H1 (cell line): ENCODE measurements at regions not wholly inside any gene's neighbourhood (a gene's known extent, or its start where the extent isn't known, plus 50 kb on each side); places are given as distances from the start of the nearest gene placed in this dataset.

Source experiments
- CTCF ChIA-PET: fragments of 300-600 bp; sonication (Branson Sonifier 250); formaldehyde crosslinking; loops from one replicate; lab custom pipeline; 2021; ENCODE audit not compliant: partially characterized antibody; lab: Charles Lee
- POLR2A ChIA-PET: fragments of 300-600 bp; sonication (Branson Sonifier 250); formaldehyde crosslinking; loops from one replicate; lab custom pipeline; 2021; ENCODE audit warnings: inconsistent platforms; ENCODE audit not compliant: partially characterized antibody; lab: Charles Lee
- DNase-seq, 2 experiments: peaks; one replicate each; pipeline versions ENCODE4 v3.0.0 to v3.0.0-alpha.2; 2010 to 2022; ENCODE audit warnings: low spot score in 2 of 2, low read depth in 1 of 2, mixed read lengths in 1 of 2
- FAIRE-seq: peaks from 2 replicates; lab custom pipeline; 2011; peaks lifted over from hg19 to GRCh38; lab: Jason Lieb, UNC
- H2AFZ ChIP-seq: 2 replicates; pipeline ENCODE4 v1.8.1; 2012; ENCODE audit warnings: low read length, inconsistent platforms
- H2AK5ac ChIP-seq: 2 replicates; pipeline ENCODE4 v1.6.1; 2013; ENCODE audit warnings: low read depth, low read length
- H2BK120ac ChIP-seq: replicated peaks from 2 replicates; pipeline ENCODE3; 2013; ENCODE audit warnings: low read depth, low read length, inconsistent platforms
- H2BK12ac ChIP-seq: 2 replicates; pipeline ENCODE4 v1.6.1; 2013; ENCODE audit warnings: low read depth, low read length
- H2BK15ac ChIP-seq: 2 replicates; pipeline ENCODE4 v1.6.1; 2013; ENCODE audit warnings: low read length
- H2BK20ac ChIP-seq: 2 replicates; pipeline ENCODE4 v1.6.1; 2013; ENCODE audit warnings: low read length
- H2BK5ac ChIP-seq: 2 replicates; pipeline ENCODE4 v1.6.1; 2013; ENCODE audit warnings: low read depth, low read length
- H3K14ac ChIP-seq: 2 replicates; pipeline ENCODE4 v1.6.1; 2013; ENCODE audit warnings: inconsistent platforms; ENCODE audit not compliant: insufficient read length
- H3K18ac ChIP-seq: 2 replicates; pipeline ENCODE4 v1.6.1; 2013; ENCODE audit warnings: low read length; ENCODE audit errors: extremely low read depth
- H3K23ac ChIP-seq: 2 replicates; pipeline ENCODE4 v1.6.1; 2013; ENCODE audit warnings: inconsistent platforms; ENCODE audit not compliant: insufficient read length
- H3K23me2 ChIP-seq: 2 replicates; pipeline ENCODE4 v1.6.1; 2013; ENCODE audit warnings: low read depth, low read length
- H3K27ac ChIP-seq: 2 replicates; pipeline ENCODE4 v1.6.1; 2011; ENCODE audit warnings: low read depth, low read length, inconsistent platforms
- H3K27me3 ChIP-seq, 4 experiments: replicated peaks in 1 of 4; 1 replicate in 1 of 4; 2 replicates in 3 of 4; pipeline versions ENCODE4 v1.6.1 to v1.8.1; 2011 to 2013; ENCODE audit warnings: low read length in 3 of 4, mild to moderate bottlenecking in 3 of 4, inconsistent platforms in 2 of 4, mixed read lengths in 2 of 4, moderate library complexity in 1 of 4; ENCODE audit not compliant: control insufficient read depth in 3 of 4, insufficient read depth in 3 of 4; ENCODE audit errors: extremely low read depth in 1 of 4
- H3K36me3 ChIP-seq, 4 experiments: 2 replicates each; pipeline versions ENCODE4 v1.6.1 to v1.8.1; 2011 to 2013; ENCODE audit warnings: mild to moderate bottlenecking in 4 of 4, low read length in 3 of 4, moderate library complexity in 2 of 4, control low read depth in 1 of 4, inconsistent platforms in 1 of 4; ENCODE audit not compliant: insufficient read depth in 4 of 4, control insufficient read depth in 2 of 4
- H3K4ac ChIP-seq: replicated peaks from 2 replicates; pipeline ENCODE3; 2013; ENCODE audit warnings: low read length, low read depth, mixed read lengths, inconsistent platforms; ENCODE audit not compliant: insufficient read length
- H3K4me1 ChIP-seq, 4 experiments: replicated peaks in 1 of 4; 1 replicate in 1 of 4; 2 replicates in 3 of 4; pipeline versions ENCODE4 v1.6.1 to v1.8.1; 2011 to 2013; ENCODE audit warnings: low read length in 3 of 4, inconsistent platforms in 2 of 4, mixed read lengths in 1 of 4; ENCODE audit not compliant: insufficient read depth in 4 of 4, control insufficient read depth in 3 of 4
- H3K4me2 ChIP-seq, 2 experiments: 2 replicates each; pipeline versions ENCODE4 v1.6.1 to v1.8.1; 2011 to 2013; ENCODE audit warnings: low read depth in 2 of 2, low read length in 2 of 2, control low read depth in 1 of 2, inconsistent platforms in 1 of 2, mild to moderate bottlenecking in 1 of 2; ENCODE audit not compliant: insufficient read depth in 1 of 2
- H3K4me3 ChIP-seq, 4 experiments: fragments of 200-600, 300-600 bp in 1 of 4; sonication (generic), shearing (Covaris generic), sonication (Bioruptor Twin) in 1 of 4; 2 replicates each; pipeline versions ENCODE4 v1.5.1 to v1.8.1; 2011 to 2016; ENCODE audit warnings: low read length in 4 of 4, low read depth in 3 of 4, control low read depth in 2 of 4, inconsistent platforms in 2 of 4, mild to moderate bottlenecking in 2 of 4, mixed read lengths in 1 of 4, moderate library complexity in 1 of 4; ENCODE audit not compliant: insufficient read depth in 2 of 4; ENCODE audit errors: extremely low read depth in 1 of 4
- H3K56ac ChIP-seq: replicated peaks from 2 replicates; pipeline ENCODE3; 2013; ENCODE audit warnings: low read depth, mild to moderate bottlenecking, mixed read lengths, low read length, inconsistent platforms; ENCODE audit not compliant: insufficient read length
- H3K79me1 ChIP-seq: 2 replicates; pipeline ENCODE4 v1.6.1; 2013; ENCODE audit warnings: low read depth, low read length, control low read depth
- H3K79me2 ChIP-seq, 2 experiments: 2 replicates each; pipeline versions ENCODE4 v1.6.1 to v1.8.1; 2012 to 2013; ENCODE audit warnings: low read length in 2 of 2, mild to moderate bottlenecking in 2 of 2, inconsistent platforms in 1 of 2; ENCODE audit not compliant: insufficient read depth in 2 of 2, control insufficient read depth in 1 of 2
- H3K9ac ChIP-seq, 4 experiments: replicated peaks in 1 of 4; 1 replicate in 1 of 4; 2 replicates in 3 of 4; pipeline versions ENCODE4 v1.6.1 to v1.8.1; 2011 to 2013; ENCODE audit warnings: low read depth in 3 of 4, low read length in 3 of 4, control low read depth in 2 of 4, mild to moderate bottlenecking in 2 of 4, moderate library complexity in 2 of 4, inconsistent platforms in 1 of 4; ENCODE audit errors: extremely low read depth in 1 of 4
- H3K9me3 ChIP-seq, 2 experiments: 2 replicates each; pipeline versions ENCODE4 v1.6.1 to v1.8.1; 2012 to 2013; ENCODE audit warnings: mild to moderate bottlenecking in 2 of 2, moderate library complexity in 2 of 2, control low read depth in 1 of 2, inconsistent platforms in 1 of 2, low read depth in 1 of 2, low read length in 1 of 2, mixed read lengths in 1 of 2; ENCODE audit not compliant: insufficient read depth in 2 of 2
- H4K20me1 ChIP-seq, 2 experiments: replicated peaks in 1 of 2; 2 replicates each; pipeline versions ENCODE3 to v1.8.1; 2011 to 2013; ENCODE audit warnings: inconsistent platforms in 2 of 2, low read length in 2 of 2, mild to moderate bottlenecking in 1 of 2; ENCODE audit not compliant: insufficient read depth in 2 of 2, control insufficient read depth in 1 of 2
- H4K5ac ChIP-seq: 2 replicates; pipeline ENCODE4 v1.6.1; 2013; ENCODE audit warnings: low read length, low read depth, mixed read lengths, inconsistent platforms; ENCODE audit not compliant: insufficient read length
- H4K8ac ChIP-seq: 2 replicates; pipeline ENCODE4 v1.8.0; 2013; ENCODE audit warnings: mild to moderate bottlenecking, moderate library complexity, low read length, inconsistent platforms; ENCODE audit not compliant: insufficient read depth; ENCODE audit errors: extremely low read depth
- H4K91ac ChIP-seq: replicated peaks from 2 replicates; pipeline ENCODE3; 2013; ENCODE audit warnings: low read length, mixed read lengths, inconsistent platforms; ENCODE audit not compliant: insufficient read length
- ASH2L ChIP-seq: fragments of 200-600, 300-600 bp; sonication (generic); IDR thresholded peaks from one replicate; pipeline ENCODE4 v1.7.1; 2017; ENCODE audit warnings: low read length
- BRCA1 ChIP-seq: IDR thresholded peaks from 2 replicates; pipeline ENCODE4 v1.6.1; 2012; ENCODE audit warnings: low read depth, low read length, improper control_type of control experiment
- CBX5 ChIP-seq: fragments of 300-800, 300-1000 bp; sonication (generic); IDR thresholded peaks from 2 replicates; pipeline ENCODE4 v1.7.1; 2016; ENCODE audit warnings: antibody characterized with exemption, low read length, low read depth
- CBX8 ChIP-seq: fragments of 300-800, 300-1000 bp; sonication (generic); IDR thresholded peaks from 2 replicates; pipeline ENCODE4 v1.7.1; 2016; ENCODE audit warnings: low read depth, low read length, borderline replicate concordance
- EGR1 ChIP-seq: IDR thresholded peaks from 2 replicates; pipeline ENCODE4 v1.6.1; 2011; ENCODE audit warnings: low read depth, low read length, borderline replicate concordance
- HDAC2 ChIP-seq, 2 experiments: fragments of 300-600 bp in 1 of 2; sonication (generic) in 1 of 2; IDR thresholded peaks; 2 replicates each; pipeline ENCODE4 v1.6.1; 2011 to 2012; ENCODE audit warnings: low read depth in 2 of 2, low read length in 2 of 2, mild to moderate bottlenecking in 2 of 2, moderate library complexity in 2 of 2, borderline replicate concordance in 1 of 2, inconsistent platforms in 1 of 2
- KDM4A ChIP-seq: IDR thresholded peaks from one replicate; pipeline ENCODE4 v1.7.1; 2012; ENCODE audit warnings: low read depth, mild to moderate bottlenecking, moderate library complexity, low read length, inconsistent platforms; ENCODE audit not compliant: severe bottlenecking
- PHF8 ChIP-seq: fragments of 200-600 bp; sonication (generic); conservative IDR thresholded peaks from 2 replicates; pipeline ENCODE4 v1.7.1; 2012; ENCODE audit warnings: low read depth, mild to moderate bottlenecking, inconsistent platforms, low read length, moderate library complexity
- POU5F1 ChIP-seq: IDR thresholded peaks from 2 replicates; pipeline ENCODE4 v1.6.1; 2011; ENCODE audit warnings: low read depth, mild to moderate bottlenecking, low read length, moderate library complexity
- RFX5 ChIP-seq: IDR thresholded peaks from 2 replicates; pipeline ENCODE4 v1.6.1; 2011; ENCODE audit warnings: low read depth, low read length, improper control_type of control experiment, borderline replicate concordance
- RXRA ChIP-seq: IDR thresholded peaks from 2 replicates; pipeline ENCODE4 v1.6.1; 2011; ENCODE audit warnings: low read depth, mild to moderate bottlenecking, low read length, moderate library complexity; ENCODE audit not compliant: insufficient read depth
- WGBS, 2 experiments: shearing (Covaris generic) in 1 of 2; methylation state at CpG; one replicate each; pipeline versions ENCODE4 v1.1.6 to v1.1.7; 2013 to 2015; ENCODE audit warnings: low lambda C conversion rate in 2 of 2, mixed read lengths in 2 of 2, inconsistent platforms in 1 of 2, low coverage in 1 of 2, missing lambda C conversion rate in 1 of 2; ENCODE audit not compliant: insufficient replicate concordance in 2 of 2, insufficient coverage in 1 of 2, insufficient read length in 1 of 2; ENCODE audit errors: extremely low coverage in 1 of 2, missing lambda C conversion rate in 1 of 2; 5-methylcytosine and 5-hydroxymethylcytosine counted together
- TF ChIP-seq, protein P1 (sequence below): IDR thresholded peaks from 2 replicates; pipeline ENCODE4 v1.6.1; 2012; ENCODE audit warnings: low read length, inconsistent platforms
- TF ChIP-seq, protein P2 (sequence below): IDR thresholded peaks from 2 replicates; pipeline ENCODE4 v1.6.1; 2012; ENCODE audit warnings: inconsistent platforms

DNA sequence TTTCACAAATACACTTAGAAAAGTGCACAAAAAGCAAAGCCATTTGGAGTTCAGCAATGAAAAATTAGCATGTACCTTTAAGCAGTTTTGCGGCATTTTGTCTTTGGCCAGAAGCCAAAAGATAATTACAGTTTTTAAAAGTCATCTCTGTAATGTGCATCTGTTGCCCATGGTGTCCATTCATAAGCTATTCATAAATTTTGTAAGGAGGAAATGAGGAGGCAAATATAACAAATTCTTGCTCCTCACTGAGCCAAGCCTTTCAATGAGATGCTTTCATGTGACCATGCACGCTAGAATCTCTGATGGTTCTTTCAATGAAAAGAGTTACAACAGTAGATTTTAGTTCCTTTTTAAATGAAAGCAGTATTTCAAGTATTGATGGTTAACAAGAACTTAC lies 247.1 kb upstream of the MON1B start:
- H3K56ac ChIP-seq = no peak overlapping the region
- H3K9me3 ChIP-seq = no peaks in the 10 kb centered on the region
- H3K4me2 ChIP-seq = no peak overlapping the region
- no peak overlapping the region for H2AK5ac ChIP-seq
- DNase-seq (no peak), FAIRE-seq (no peak)
- no peaks in the 10 kb centered on the region for H4K20me1 ChIP-seq
- no peak overlapping the region for H2BK120ac ChIP-seq
- CTCF ChIA-PET = no interaction called here
- no peak overlapping the region for H3K4me3 ChIP-seq
- WGBS, 2 experiments = 87% methylated on average over 2 of the region's 2 CpGs; no CpG with 5 or more reads in 1 of the 2 experiments
- no peak overlapping the region for H3K4ac ChIP-seq
- H2AFZ ChIP-seq = no peak overlapping the region
- no peak overlapping the region for H2BK5ac ChIP-seq
- H4K5ac ChIP-seq = no peak overlapping the region
- H3K9ac ChIP-seq = no peak overlapping the region
- peaks cover 0 to 3% (median 1%) of the 10 kb centered on the region in 4 experiments; a peak in 1 of 7 replicates for H3K4me1 ChIP-seq
- H3K79me1 ChIP-seq = no peaks in the 10 kb centered on the region
- no peak overlapping the region for H2BK15ac ChIP-seq
- H3K23me2 ChIP-seq = no peaks in the 10 kb centered on the region
- no peaks in the 10 kb centered on the region for H3K79me2 ChIP-seq
- H4K91ac ChIP-seq = no peak overlapping the region
- POLR2A ChIA-PET = no interaction called here
- H3K23ac ChIP-seq = no peak overlapping the region
- no peak overlapping the region for H4K8ac ChIP-seq
- no peak overlapping the region for H3K18ac ChIP-seq
- no peak overlapping the region for H2BK12ac ChIP-seq
- H3K27ac ChIP-seq = no peak overlapping the region
- H2BK20ac ChIP-seq = no peak overlapping the region
- no peaks in the 10 kb centered on the region for H3K36me3 ChIP-seq
- no peaks in the 10 kb centered on the region for H3K27me3 ChIP-seq
- no peak overlapping the region for H3K14ac ChIP-seq
- TF ChIP-seq, protein P1, sequence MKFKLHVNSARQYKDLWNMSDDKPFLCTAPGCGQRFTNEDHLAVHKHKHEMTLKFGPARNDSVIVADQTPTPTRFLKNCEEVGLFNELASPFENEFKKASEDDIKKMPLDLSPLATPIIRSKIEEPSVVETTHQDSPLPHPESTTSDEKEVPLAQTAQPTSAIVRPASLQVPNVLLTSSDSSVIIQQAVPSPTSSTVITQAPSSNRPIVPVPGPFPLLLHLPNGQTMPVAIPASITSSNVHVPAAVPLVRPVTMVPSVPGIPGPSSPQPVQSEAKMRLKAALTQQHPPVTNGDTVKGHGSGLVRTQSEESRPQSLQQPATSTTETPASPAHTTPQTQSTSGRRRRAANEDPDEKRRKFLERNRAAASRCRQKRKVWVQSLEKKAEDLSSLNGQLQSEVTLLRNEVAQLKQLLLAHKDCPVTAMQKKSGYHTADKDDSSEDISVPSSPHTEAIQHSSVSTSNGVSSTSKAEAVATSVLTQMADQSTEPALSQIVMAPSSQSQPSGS = no peak
- no peak for TF ChIP-seq ASH2L
- TF ChIP-seq EGR1 = no peak
- no peak for TF ChIP-seq RXRA
- no peak for TF ChIP-seq HDAC2 (IDR thresholded peaks at IDR 0.05; ENCODE audit: borderline replicate concordance in 1 of 2, low read depth in 2 of 2, low read length in 2 of 2)
- no peak for TF ChIP-seq PHF8
- no peak for TF ChIP-seq CBX8
- TF ChIP-seq RFX5 = no peak
- no peak for TF ChIP-seq CBX5
- TF ChIP-seq POU5F1 = no peak
- no peak for TF ChIP-seq BRCA1
- TF ChIP-seq KDM4A = no peak
- TF ChIP-seq, protein P2, sequence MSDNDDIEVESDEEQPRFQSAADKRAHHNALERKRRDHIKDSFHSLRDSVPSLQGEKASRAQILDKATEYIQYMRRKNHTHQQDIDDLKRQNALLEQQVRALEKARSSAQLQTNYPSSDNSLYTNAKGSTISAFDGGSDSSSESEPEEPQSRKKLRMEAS = no peak
